OCI-LY7 (cell line): ENCODE measurements at regions not wholly inside any gene's neighbourhood (a gene's known extent, or its start where the extent isn't known, plus 50 kb on each side); places are given as distances from the start of the nearest gene placed in this dataset.

ENCODE experiments used
- CTCF ChIP-seq: fragments of 200-600 bp; sonication (generic); conservative IDR thresholded peaks from 2 replicates; pipeline ENCODE4 v1.5.1; 2014; ENCODE audit warnings: mild to moderate bottlenecking, antibody characterized with exemption, low read length, moderate library complexity, mixed read lengths
- EZH2phosphoT487 ChIP-seq: fragments of 200-600 bp; sonication (generic); IDR thresholded peaks from 2 replicates; pipeline ENCODE4 v1.6.1; 2018; ENCODE audit warnings: low read depth, borderline replicate concordance, mild to moderate bottlenecking, mixed run types, antibody characterized with exemption, low read length, moderate library complexity, mixed read lengths

DNA sequence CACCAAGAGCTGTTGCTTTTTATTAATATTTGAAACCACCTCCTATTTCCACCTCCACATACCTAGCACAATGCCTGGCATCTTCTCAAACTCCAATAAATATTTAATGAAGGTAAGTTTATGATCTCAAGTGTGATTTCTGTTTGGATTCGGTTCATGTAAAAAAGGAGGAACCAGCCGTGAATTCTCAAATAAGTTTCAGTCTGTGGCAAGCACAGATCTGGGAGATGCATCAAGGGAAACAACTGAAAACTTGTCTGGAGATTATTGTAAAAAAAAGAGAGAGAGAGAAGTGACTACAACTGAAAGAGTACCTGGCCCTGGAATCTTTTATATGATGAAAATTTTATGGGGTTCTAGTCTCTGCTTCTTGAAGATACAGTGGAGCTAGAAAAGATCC is 52.8 kb upstream of the PNRC1 start:
- TF ChIP-seq CTCF: no peak
- TF ChIP-seq EZH2phosphoT487: no peak
